ENCODE measurements at regions not wholly inside any gene's neighbourhood (a gene's known extent, or its start where the extent isn't known, plus 50 kb on each side); places are given as distances from the start of the nearest gene placed in this dataset.
A peak's percentile ranks its signal among the peaks of the same experiment; 100 is the strongest.

DNA sequence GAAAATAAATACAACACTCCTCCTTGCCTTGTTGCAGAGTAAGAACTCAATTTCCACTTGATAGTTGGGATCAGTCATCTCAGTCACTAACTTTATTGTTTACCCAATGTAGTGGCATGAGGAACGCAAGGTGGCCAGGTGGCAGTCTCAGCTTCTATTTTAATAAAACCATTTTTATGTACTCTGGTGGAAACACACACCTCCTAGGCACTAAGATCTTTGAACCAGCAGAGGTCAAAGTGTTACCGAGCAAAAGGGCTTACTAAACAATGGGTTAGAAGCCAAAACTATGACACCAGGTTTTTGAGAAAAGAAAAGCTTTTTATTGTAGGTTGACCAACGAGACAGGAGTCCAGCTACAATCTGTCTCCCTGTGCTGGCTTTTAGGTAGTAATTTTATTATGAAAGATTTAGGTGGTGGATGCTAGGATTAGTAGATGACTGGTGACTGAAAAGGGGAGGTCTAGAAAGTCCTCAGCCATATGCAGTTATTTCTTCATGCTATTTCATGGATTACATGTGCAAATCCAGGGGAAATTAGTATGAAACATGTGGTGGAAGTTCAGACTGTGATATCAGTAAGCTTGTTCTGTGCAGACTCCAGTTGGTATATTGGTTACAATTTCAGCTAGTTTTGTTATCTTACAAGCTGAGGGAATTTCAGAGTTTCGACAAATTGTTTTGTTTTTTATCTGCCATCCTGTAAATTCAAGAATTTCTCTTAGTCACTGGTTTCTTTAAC, 122.3 kb downstream of the PCTP start:
- H3K9me3 Mint-ChIP-seq: peaks cover under 1 to 1% of the 10 kb centered on the region in 2 donors
- peaks cover 14% of the 10 kb centered on the region for H3K27me3 Mint-ChIP-seq (ENCODE audit: low read depth)
- ATAC-seq (replicated peaks in 1 of 2) (no peak), DNase-seq (no peak)
- no peaks in the 10 kb centered on the region for H3K36me3 Mint-ChIP-seq (ENCODE audit: insufficient read depth in 2 of 2)
- no peaks in the 10 kb centered on the region for H3K4me1 Mint-ChIP-seq (ENCODE audit: low read depth)
- no peak overlapping the region for H3K4me3 Mint-ChIP-seq
- no peak overlapping the region for H3K27ac Mint-ChIP-seq

DNA sequence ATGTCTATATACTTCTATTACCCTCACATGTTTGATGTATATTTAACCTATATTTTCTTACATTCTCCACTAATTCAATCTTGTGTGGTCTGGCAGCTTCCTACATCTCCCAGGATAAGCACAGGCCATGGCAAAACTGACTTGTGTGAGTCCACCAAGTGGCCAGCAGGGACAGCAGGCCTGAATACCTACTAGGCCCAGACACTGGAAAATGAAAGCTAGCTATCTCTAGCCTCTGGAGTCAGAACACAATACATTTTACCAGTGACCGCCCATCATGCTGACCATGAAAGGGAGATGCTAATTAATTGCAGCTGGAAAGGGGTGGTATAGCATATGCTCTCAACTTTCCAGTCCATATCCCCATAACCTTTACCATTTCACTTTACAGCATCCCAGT, 132.3 kb downstream of the PCTP start:
- Mint-ChIP-seq H3K4me1 (ENCODE audit: low read depth) (no peaks in the 10 kb centered on the region), H3K9me3 (no peaks in the 10 kb centered on the region), H3K4me3 (no peak overlapping the region), H3K27ac (no peak overlapping the region), H3K36me3 (ENCODE audit: insufficient read depth in 2 of 2) (no peaks in the 10 kb centered on the region), H3K27me3 (ENCODE audit: low read depth) (no peaks in the 10 kb centered on the region)
- ATAC-seq (replicated peaks in 1 of 2): no peak
- DNase-seq: no peak

DNA sequence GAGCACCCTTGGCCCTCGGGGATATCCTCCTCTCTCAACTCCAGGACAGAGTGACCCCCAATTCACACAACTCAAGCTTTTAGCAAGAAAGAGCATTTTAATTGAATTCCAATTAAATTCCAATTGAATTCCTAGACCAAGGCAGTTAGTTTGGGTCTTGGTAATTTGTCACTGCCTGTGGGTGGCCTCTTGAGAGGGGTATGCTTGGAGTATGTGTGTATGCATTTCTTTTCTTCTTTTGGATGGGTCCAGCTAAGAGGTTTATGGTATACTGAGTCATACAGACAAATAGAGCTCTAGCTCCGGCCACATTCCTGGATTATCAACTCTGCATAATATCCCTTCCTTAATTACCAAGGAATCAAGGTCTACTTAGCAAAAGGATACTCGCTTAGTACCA, 136.7 kb downstream of the PCTP start:
- Mint-ChIP-seq H3K4me1 (ENCODE audit: low read depth) (no peaks in the 10 kb centered on the region), H3K27me3 (ENCODE audit: low read depth) (peaks cover 20% of the 10 kb centered on the region), H3K36me3 (ENCODE audit: insufficient read depth in 2 of 2) (no peaks in the 10 kb centered on the region), H3K27ac (no peak overlapping the region), H3K4me3 (no peak overlapping the region), H3K9me3 (peaks cover 0 to 1% of the 10 kb centered on the region in 2 donors)
- DNase-seq (no peak), ATAC-seq (replicated peaks in 1 of 2) (no peak)

DNA sequence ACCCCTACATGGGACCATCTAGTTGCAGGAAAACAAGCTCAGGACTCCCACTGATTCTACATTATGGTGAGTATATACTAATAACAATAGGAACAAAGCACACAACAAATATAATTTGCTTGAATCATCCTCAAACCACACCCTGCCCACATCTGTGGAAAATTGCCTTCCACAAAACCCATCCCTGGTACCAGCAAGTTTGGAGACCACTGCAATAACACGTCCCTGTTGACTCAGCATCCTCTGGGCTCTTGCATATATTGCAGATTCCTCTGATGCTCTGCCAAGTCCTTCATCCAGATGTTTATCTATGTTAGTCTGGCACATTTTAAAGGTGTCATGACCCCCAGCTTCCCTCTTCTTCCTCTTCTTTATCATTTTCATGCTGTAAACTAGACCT, 138.4 kb downstream of the PCTP start:
- no peaks in the 10 kb centered on the region for H3K4me1 Mint-ChIP-seq (ENCODE audit: low read depth)
- ATAC-seq (replicated peaks in 1 of 2) (no peak), DNase-seq (no peak)
- no peaks in the 10 kb centered on the region for H3K36me3 Mint-ChIP-seq (ENCODE audit: insufficient read depth in 2 of 2)
- H3K27ac Mint-ChIP-seq: no peak overlapping the region
- peaks cover 0 to 1% of the 10 kb centered on the region in 2 donors for H3K9me3 Mint-ChIP-seq
- H3K27me3 Mint-ChIP-seq (ENCODE audit: low read depth): peaks cover 28% of the 10 kb centered on the region
- no peak overlapping the region for H3K4me3 Mint-ChIP-seq

DNA sequence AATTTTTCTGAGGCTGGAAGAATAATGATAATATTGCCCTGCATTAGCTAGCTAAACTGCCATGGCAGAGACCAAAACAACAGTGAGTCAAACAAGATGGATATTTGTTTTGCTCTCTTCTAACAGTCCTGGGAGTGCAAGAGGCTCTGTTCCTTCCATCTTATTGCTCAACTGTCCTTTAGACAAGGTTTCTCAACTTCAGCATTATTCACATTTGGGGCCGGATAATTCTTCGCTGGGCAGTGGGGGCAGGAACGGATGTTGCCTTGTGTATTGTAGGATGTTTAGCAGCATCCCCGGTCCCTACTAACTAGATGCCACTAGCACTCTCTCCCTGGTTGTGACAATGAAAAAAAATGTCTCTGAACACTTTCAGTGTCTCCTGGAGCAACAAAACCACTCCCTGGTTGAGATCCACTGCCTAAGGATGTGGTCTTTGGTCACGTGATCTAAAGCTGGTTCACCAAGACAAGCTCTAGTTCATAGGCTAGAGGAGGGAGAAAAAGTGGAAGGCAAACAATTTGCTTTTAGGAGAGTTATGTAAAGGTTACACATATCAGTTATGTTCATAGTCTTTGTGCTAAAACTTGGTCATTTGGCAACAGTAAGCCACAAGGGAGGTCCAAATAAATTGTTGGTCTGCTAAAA, 144.4 kb downstream of the PCTP start:
- Mint-ChIP-seq H3K4me3 (no peak overlapping the region), H3K4me1 (ENCODE audit: low read depth) (no peaks in the 10 kb centered on the region), H3K27me3 (ENCODE audit: low read depth) (peaks cover 20% of the 10 kb centered on the region), H3K27ac (no peak overlapping the region), H3K9me3 (no peaks in the 10 kb centered on the region), H3K36me3 (ENCODE audit: insufficient read depth in 2 of 2) (no peaks in the 10 kb centered on the region)
- DNase-seq: no peak
- no peak for ATAC-seq (replicated peaks in 1 of 2)

DNA sequence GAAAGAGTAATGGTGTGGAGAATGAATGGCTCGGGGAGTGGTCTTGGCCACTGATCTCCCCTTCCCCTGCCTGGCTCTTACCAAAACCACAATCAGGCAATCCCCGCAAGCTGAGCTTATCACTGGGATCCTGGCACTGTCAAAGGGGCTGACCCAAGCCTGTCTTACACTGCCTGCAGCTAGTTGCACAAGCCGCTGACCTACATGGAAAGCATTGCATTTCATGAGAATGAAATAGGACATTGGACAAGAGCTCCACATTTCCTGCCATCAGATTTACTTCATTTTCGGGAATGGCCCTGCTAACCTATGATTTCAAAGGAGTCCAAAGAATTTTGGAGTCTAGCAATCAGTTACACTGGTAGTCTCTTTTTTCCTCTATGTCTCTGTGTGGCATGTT, 146.4 kb downstream of the PCTP start:
- no peaks in the 10 kb centered on the region for H3K36me3 Mint-ChIP-seq (ENCODE audit: insufficient read depth in 2 of 2)
- H3K4me3 Mint-ChIP-seq: no peak overlapping the region
- no peaks in the 10 kb centered on the region for H3K9me3 Mint-ChIP-seq
- H3K4me1 Mint-ChIP-seq (ENCODE audit: low read depth): no peaks in the 10 kb centered on the region
- no peak overlapping the region for H3K27ac Mint-ChIP-seq
- DNase-seq: no peak
- peaks cover 8% of the 10 kb centered on the region for H3K27me3 Mint-ChIP-seq (ENCODE audit: low read depth)
- ATAC-seq (replicated peaks in 1 of 2): no peak

DNA sequence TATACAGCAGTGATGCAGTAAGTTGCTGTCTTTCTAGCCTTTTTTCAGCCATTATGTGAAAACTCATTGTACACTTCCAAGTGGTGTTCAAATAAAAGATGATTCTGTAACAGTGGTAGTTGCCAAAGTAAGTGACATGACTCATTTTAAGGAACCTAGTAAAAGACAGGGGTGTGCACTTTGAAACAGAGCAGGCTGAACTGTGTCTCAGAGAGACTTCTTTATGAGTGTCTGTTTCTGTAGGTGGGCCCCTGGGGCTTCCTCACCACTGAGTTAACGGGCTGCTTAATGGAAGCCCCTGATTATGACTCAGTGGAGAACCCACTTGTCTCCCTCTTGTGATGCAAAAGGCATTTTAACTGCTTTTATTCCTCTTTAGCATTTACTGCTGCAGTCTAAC, 147.3 kb downstream of the PCTP start:
- no peak for ATAC-seq (replicated peaks in 1 of 2)
- no peaks in the 10 kb centered on the region for H3K4me1 Mint-ChIP-seq (ENCODE audit: low read depth)

DNA sequence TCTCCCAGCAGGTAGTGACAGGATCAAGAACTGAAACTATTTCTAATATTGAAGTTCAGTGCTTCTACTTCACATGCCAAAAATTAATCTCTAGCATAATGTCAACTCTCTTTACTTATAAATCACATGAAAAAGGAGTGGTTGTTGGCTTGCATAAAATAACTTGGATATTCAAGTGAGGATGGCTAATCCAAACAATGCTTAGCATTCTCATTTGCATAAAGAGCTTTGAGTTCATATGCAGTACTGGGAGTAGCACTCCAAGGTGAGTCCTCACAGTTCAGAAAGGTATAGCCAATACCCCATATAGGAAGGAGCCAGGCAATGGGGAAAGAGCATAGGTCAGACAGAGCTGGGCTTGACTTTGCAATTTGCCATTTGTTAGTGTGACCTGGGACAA, 149.3 kb downstream of the PCTP start:
- Mint-ChIP-seq H3K36me3 (ENCODE audit: insufficient read depth in 2 of 2) (no peaks in the 10 kb centered on the region), H3K9me3 (no peaks in the 10 kb centered on the region), H3K4me1 (ENCODE audit: low read depth) (no peaks in the 10 kb centered on the region), H3K27ac (no peak overlapping the region), H3K27me3 (ENCODE audit: low read depth) (no peaks in the 10 kb centered on the region), H3K4me3 (no peak overlapping the region)
- DNase-seq (no peak), ATAC-seq (replicated peaks in 1 of 2) (no peak)

More for the DNA sequence above, 147.3 kb downstream of the PCTP start:
- DNase-seq: no peak
- no peak overlapping the region for H3K4me3 Mint-ChIP-seq
- H3K27ac Mint-ChIP-seq: no peak overlapping the region
- no peaks in the 10 kb centered on the region for H3K36me3 Mint-ChIP-seq (ENCODE audit: insufficient read depth in 2 of 2)
- no peaks in the 10 kb centered on the region for H3K9me3 Mint-ChIP-seq
- H3K27me3 Mint-ChIP-seq (ENCODE audit: low read depth): peaks cover 3% of the 10 kb centered on the region

DNA sequence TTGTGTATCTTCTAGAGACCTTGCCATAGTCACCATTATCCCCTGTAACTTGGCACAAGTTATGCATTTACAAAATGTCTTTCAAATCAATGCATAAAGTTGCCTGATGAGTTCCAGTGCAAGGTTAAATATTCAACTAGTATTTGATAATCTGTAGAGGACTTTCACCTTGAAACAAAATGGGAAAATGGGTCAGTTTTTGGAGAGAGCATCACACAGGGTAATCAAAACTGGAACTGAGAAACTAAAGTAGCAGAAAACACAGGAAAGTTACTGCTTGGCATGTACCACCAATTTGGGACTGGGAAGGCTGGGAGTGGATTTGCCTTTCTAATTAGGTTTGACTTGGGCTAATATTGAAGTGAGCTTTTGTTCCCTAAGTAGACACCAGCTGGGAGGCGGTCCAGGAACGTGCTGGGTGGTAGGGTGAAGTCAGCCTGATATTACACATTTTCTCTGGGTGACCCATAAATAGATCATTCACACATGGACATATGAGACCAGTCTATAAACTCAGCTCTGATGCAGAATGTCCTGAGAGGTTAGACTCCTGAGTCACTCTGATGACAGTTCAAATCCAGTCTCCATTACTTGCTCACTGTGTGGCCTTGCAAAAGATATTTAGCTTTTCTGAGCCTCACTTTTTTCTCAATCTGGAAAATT, 152.3 kb downstream of the PCTP start:
- DNase-seq (no peak), ATAC-seq (replicated peaks in 1 of 2) (no peak)
- Mint-ChIP-seq H3K36me3 (ENCODE audit: insufficient read depth in 2 of 2) (no peaks in the 10 kb centered on the region), H3K4me3 (no peak overlapping the region), H3K4me1 (ENCODE audit: low read depth) (no peaks in the 10 kb centered on the region), H3K9me3 (no peaks in the 10 kb centered on the region), H3K27ac (no peak overlapping the region), H3K27me3 (ENCODE audit: low read depth) (no peaks in the 10 kb centered on the region)

DNA sequence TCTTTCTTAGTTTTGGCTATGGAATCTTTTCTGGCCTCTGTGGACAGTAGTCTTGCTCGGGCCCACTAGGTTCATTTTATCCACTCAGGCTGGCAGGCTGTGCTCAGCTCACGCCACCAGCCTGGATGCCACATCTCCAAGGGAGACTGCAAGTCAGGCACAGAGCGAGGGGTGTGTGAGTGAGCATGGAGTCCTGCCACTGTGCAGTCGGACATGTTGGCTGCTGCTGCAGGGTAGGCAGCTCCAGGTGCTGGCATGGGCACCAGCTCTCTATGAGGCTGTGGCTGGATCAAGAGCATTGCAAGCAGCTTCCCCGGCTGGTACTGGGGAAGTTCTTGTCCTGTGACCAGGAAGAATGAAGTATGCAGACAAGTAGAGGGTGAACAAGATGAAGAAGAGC, 158.9 kb downstream of the PCTP start:
- Mint-ChIP-seq H3K27me3 (ENCODE audit: low read depth) (no peaks in the 10 kb centered on the region), H3K36me3 (ENCODE audit: insufficient read depth in 2 of 2) (no peaks in the 10 kb centered on the region)

DNA sequence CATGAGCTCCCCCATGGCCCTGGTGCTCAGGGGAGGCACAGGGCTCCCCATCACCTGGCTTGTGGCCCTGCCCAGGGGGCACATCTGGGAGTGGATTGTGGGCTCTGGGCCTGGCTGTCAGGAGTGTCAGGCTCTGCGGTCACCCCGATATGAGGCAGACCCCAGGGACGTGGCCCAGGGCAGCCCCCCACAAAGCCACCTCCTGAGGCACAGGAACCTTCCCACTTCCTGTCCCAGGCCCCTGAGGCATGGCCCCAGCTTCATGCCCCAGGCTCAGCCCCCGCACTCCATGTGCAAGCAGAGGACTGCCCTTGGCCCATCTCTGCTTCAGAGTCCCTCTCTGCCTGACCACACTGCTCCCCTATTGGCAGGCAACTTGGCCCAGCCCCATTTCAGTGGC, 160.3 kb downstream of the PCTP start:
- DNase-seq (no peak), ATAC-seq (replicated peaks in 1 of 2) (no peak)
- Mint-ChIP-seq H3K27ac (no peak overlapping the region), H3K9me3 (peaks cover 0 to 2% of the 10 kb centered on the region in 2 donors), H3K27me3 (ENCODE audit: low read depth) (peaks cover 7% of the 10 kb centered on the region), H3K4me3 (no peak overlapping the region), H3K4me1 (ENCODE audit: low read depth) (no peaks in the 10 kb centered on the region), H3K36me3 (ENCODE audit: insufficient read depth in 2 of 2) (no peaks in the 10 kb centered on the region)

More for the DNA sequence above, 158.9 kb downstream of the PCTP start:
- peaks cover 0 to 2% of the 10 kb centered on the region in 2 donors for H3K9me3 Mint-ChIP-seq
- no peak overlapping the region for H3K4me3 Mint-ChIP-seq
- DNase-seq (no peak), ATAC-seq (replicated peaks in 1 of 2) (no peak)
- no peak overlapping the region for H3K27ac Mint-ChIP-seq
- H3K4me1 Mint-ChIP-seq (ENCODE audit: low read depth): no peaks in the 10 kb centered on the region

DNA sequence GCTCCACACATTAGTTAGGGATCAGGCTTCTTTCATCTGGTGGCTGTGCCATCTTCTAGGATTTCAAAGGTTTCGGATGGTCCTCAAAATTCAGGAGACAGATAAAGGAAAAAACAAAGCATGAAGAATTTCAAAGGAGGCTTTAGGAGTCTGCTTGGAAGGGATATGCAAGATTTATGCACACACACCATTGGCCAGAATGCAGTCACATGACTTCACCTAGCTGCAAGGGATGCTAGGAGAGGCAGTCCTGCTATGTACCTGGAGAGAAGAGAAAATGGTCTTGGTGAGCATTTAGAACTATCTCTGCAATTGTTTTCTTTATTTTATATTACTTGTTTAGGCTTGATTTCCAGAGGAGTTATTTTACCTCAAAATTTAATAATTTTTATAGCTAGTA, 174.6 kb downstream of the PCTP start:
- no peaks in the 10 kb centered on the region for H3K27me3 Mint-ChIP-seq (ENCODE audit: low read depth)
- no peak overlapping the region for H3K27ac Mint-ChIP-seq
- H3K9me3 Mint-ChIP-seq: peaks cover 3% of the 10 kb centered on the region in 2 donors
- DNase-seq: no peak
- no peak for ATAC-seq (replicated peaks in 1 of 2)
- H3K4me1 Mint-ChIP-seq (ENCODE audit: low read depth): peaks cover 10% of the 10 kb centered on the region
- H3K36me3 Mint-ChIP-seq (ENCODE audit: insufficient read depth in 2 of 2): no peaks in the 10 kb centered on the region
- H3K4me3 Mint-ChIP-seq: no peak overlapping the region

DNA sequence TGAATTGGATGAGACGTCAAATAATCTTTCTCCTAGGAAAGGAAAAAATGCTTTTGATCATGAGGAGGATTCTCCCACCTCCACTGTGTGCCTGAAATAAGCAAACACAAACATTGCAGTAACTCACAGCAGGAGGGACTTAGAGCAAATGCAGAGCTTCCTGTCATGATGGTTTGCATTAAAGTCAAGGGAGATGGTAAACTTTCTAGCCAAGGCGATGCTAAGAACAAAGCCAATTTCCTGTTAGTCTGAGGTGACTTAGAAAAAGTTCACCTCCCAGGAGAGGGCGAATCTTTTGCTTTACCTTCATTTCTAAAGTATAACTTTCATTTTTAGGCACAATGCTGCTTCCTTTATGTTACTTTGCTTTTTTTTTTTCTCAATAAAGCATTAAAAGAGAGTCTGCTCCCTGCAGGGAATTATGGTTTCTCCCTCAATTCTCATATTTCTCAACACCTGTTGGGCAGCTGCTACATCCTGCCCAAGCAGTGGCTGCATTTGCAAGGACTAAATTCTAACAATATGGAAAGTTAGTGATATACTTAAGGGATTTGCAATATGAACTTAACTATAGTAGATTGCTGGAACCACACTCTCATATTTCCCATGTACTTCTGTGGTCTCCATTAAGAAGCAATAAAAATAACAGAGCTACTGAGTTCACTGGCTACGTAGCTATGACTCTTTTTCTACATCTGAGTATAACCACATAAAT, 175.6 kb downstream of the PCTP start:
- Mint-ChIP-seq H3K27ac (peak overlapping the region; percentile 64), H3K27me3 (ENCODE audit: low read depth) (no peaks in the 10 kb centered on the region), H3K4me3 (no peak overlapping the region), H3K36me3 (ENCODE audit: insufficient read depth in 2 of 2) (no peaks in the 10 kb centered on the region), H3K9me3 (peaks cover 3% of the 10 kb centered on the region in 2 donors), H3K4me1 (ENCODE audit: low read depth) (peaks cover 10% of the 10 kb centered on the region)
- ATAC-seq (replicated peaks in 1 of 2) (no peak), DNase-seq (no peak)

Data from activated T-cell treated with anti-CD3 and anti-CD28 coated beads, Interleukin-2, amount 50 U/mL, for 72 hours (primary cell).